Nephron (organoid): ENCODE measurements at regions not wholly inside any gene's neighbourhood (a gene's known extent, or its start where the extent isn't known, plus 50 kb on each side); places are given as distances from the start of the nearest gene placed in this dataset.

Experiments
- H3K27ac Mint-ChIP-seq, 3 experiments: 2 replicates each; pipeline ENCODE4 v1.8.0; 2020; ENCODE audit warnings: mixed read lengths in 3 of 3, mild to moderate bottlenecking in 2 of 3, moderate library complexity in 1 of 3
- H3K27me3 Mint-ChIP-seq: 2 replicates; pipeline ENCODE4 v1.8.0; 2021; ENCODE audit warnings: low read depth, mild to moderate bottlenecking, moderate library complexity, mixed read lengths
- H3K36me3 Mint-ChIP-seq: 2 replicates; pipeline ENCODE4 v1.8.0; 2020; ENCODE audit warnings: low read depth, mixed read lengths
- H3K4me1 Mint-ChIP-seq: 2 replicates; pipeline ENCODE4 v1.8.0; 2020; ENCODE audit warnings: mixed read lengths
- H3K4me3 Mint-ChIP-seq, 3 experiments: 2 replicates each; pipeline ENCODE4 v1.8.0; 2020; ENCODE audit warnings: mild to moderate bottlenecking in 3 of 3, mixed read lengths in 3 of 3, moderate library complexity in 2 of 3
- H3K9me3 Mint-ChIP-seq: 2 replicates; pipeline ENCODE4 v1.8.0; 2020; ENCODE audit warnings: mixed read lengths
- CTCF ChIP-seq, 3 experiments: fragments of 200-600 bp; sonication (generic); IDR thresholded peaks; one replicate each; pipeline ENCODE4 v1.5.0; 2021; ENCODE audit warnings: antibody characterized with exemption in 3 of 3; ENCODE audit not compliant: unreplicated experiment in 3 of 3

- peaks cover 19% of the 10 kb centered on the region for H3K27me3 Mint-ChIP-seq
- H3K4me1 Mint-ChIP-seq = peaks cover 21% of the 10 kb centered on the region
- no peaks in the 10 kb centered on the region for H3K36me3 Mint-ChIP-seq
- TF ChIP-seq CTCF (IDR thresholded peaks at IDR 0.05; ENCODE audit: unreplicated experiment in 3 of 3) = no peak
- no peak overlapping the region for H3K4me3 Mint-ChIP-seq
- no peaks in the 10 kb centered on the region for H3K9me3 Mint-ChIP-seq
- H3K27ac Mint-ChIP-seq = peak overlapping the region; percentile 32 to 70 (median 55)
Measured at GRCh38 chr9:78542491-78543181, 245.7 kb downstream of the PSAT1 start.

- no peaks in the 10 kb centered on the region for H3K36me3 Mint-ChIP-seq
- H3K4me3 Mint-ChIP-seq = no peak overlapping the region
- peaks cover 19% of the 10 kb centered on the region for H3K27me3 Mint-ChIP-seq
- H3K9me3 Mint-ChIP-seq = no peaks in the 10 kb centered on the region
- H3K4me1 Mint-ChIP-seq = peaks cover 21% of the 10 kb centered on the region
- H3K27ac Mint-ChIP-seq = peak overlapping the region; percentile 17 to 70 (median 32)
- no peak for TF ChIP-seq CTCF (IDR thresholded peaks at IDR 0.05; ENCODE audit: unreplicated experiment in 3 of 3)
Measured at GRCh38 chr9:78543353-78543752, 246.4 kb downstream of the PSAT1 start.

- no peak for TF ChIP-seq CTCF (IDR thresholded peaks at IDR 0.05; ENCODE audit: unreplicated experiment in 3 of 3)
- peaks cover 21% of the 10 kb centered on the region for H3K4me1 Mint-ChIP-seq
- H3K9me3 Mint-ChIP-seq = no peaks in the 10 kb centered on the region
- H3K4me3 Mint-ChIP-seq = no peak overlapping the region
- H3K36me3 Mint-ChIP-seq = no peaks in the 10 kb centered on the region
- H3K27ac Mint-ChIP-seq = peak overlapping the region in 2 of 3 experiments; percentile 17 to 70
- peaks cover 19% of the 10 kb centered on the region for H3K27me3 Mint-ChIP-seq
Measured at GRCh38 chr9:78544230-78544629, 247.3 kb downstream of the PSAT1 start.

GRCh38 chr9:78547831-78548230, 250.9 kb downstream of the PSAT1 start:
- peaks cover 11% of the 10 kb centered on the region for H3K27me3 Mint-ChIP-seq
- H3K9me3 Mint-ChIP-seq = no peaks in the 10 kb centered on the region
- no peak overlapping the region for H3K27ac Mint-ChIP-seq
- peaks cover 26% of the 10 kb centered on the region for H3K4me1 Mint-ChIP-seq
- no peak overlapping the region for H3K4me3 Mint-ChIP-seq
- no peak for TF ChIP-seq CTCF (IDR thresholded peaks at IDR 0.05; ENCODE audit: unreplicated experiment in 3 of 3)
- no peaks in the 10 kb centered on the region for H3K36me3 Mint-ChIP-seq

- H3K27ac Mint-ChIP-seq = peak overlapping the region in 1 of 3 experiments; percentile 42
- peaks cover 11% of the 10 kb centered on the region for H3K27me3 Mint-ChIP-seq
- H3K36me3 Mint-ChIP-seq = no peaks in the 10 kb centered on the region
- H3K4me3 Mint-ChIP-seq = no peak overlapping the region
- H3K4me1 Mint-ChIP-seq = peaks cover 17% of the 10 kb centered on the region
- no peaks in the 10 kb centered on the region for H3K9me3 Mint-ChIP-seq
- TF ChIP-seq CTCF (IDR thresholded peaks at IDR 0.05; ENCODE audit: unreplicated experiment in 3 of 3) = no peak
Measured at GRCh38 chr9:78548670-78549069, 251.7 kb downstream of the PSAT1 start.

GRCh38 chr9:78549711-78550110, 252.8 kb downstream of the PSAT1 start:
- TF ChIP-seq CTCF (IDR thresholded peaks at IDR 0.05; ENCODE audit: unreplicated experiment in 3 of 3) = no peak
- peaks cover 11% of the 10 kb centered on the region for H3K27me3 Mint-ChIP-seq
- H3K9me3 Mint-ChIP-seq = no peaks in the 10 kb centered on the region
- H3K36me3 Mint-ChIP-seq = no peaks in the 10 kb centered on the region
- H3K27ac Mint-ChIP-seq = peak overlapping the region in 1 of 3 experiments; percentile 41
- H3K4me3 Mint-ChIP-seq = no peak overlapping the region
- H3K4me1 Mint-ChIP-seq = peaks cover 9% of the 10 kb centered on the region
